H1 (cell line): ENCODE measurements at regions not wholly inside any gene's neighbourhood (a gene's known extent, or its start where the extent isn't known, plus 50 kb on each side); places are given as distances from the start of the nearest gene placed in this dataset.

Experiments
- CTCF ChIA-PET: fragments of 300-600 bp; sonication (Branson Sonifier 250); formaldehyde crosslinking; loops from one replicate; lab custom pipeline; 2021; ENCODE audit not compliant: partially characterized antibody; lab: Charles Lee
- POLR2A ChIA-PET: fragments of 300-600 bp; sonication (Branson Sonifier 250); formaldehyde crosslinking; loops from one replicate; lab custom pipeline; 2021; ENCODE audit warnings: inconsistent platforms; ENCODE audit not compliant: partially characterized antibody; lab: Charles Lee
- DNase-seq, 2 experiments: peaks; one replicate each; pipeline versions ENCODE4 v3.0.0 to v3.0.0-alpha.2; 2010 to 2022; ENCODE audit warnings: low spot score in 2 of 2, low read depth in 1 of 2, mixed read lengths in 1 of 2
- FAIRE-seq: peaks from 2 replicates; lab custom pipeline; 2011; peaks lifted over from hg19 to GRCh38; lab: Jason Lieb, UNC
- H2AFZ ChIP-seq: 2 replicates; pipeline ENCODE4 v1.8.1; 2012; ENCODE audit warnings: low read length, inconsistent platforms
- H2AK5ac ChIP-seq: 2 replicates; pipeline ENCODE4 v1.6.1; 2013; ENCODE audit warnings: low read depth, low read length
- H2BK120ac ChIP-seq: replicated peaks from 2 replicates; pipeline ENCODE3; 2013; ENCODE audit warnings: low read depth, low read length, inconsistent platforms
- H2BK12ac ChIP-seq: 2 replicates; pipeline ENCODE4 v1.6.1; 2013; ENCODE audit warnings: low read depth, low read length
- H2BK15ac ChIP-seq: 2 replicates; pipeline ENCODE4 v1.6.1; 2013; ENCODE audit warnings: low read length
- H2BK20ac ChIP-seq: 2 replicates; pipeline ENCODE4 v1.6.1; 2013; ENCODE audit warnings: low read length
- H2BK5ac ChIP-seq: 2 replicates; pipeline ENCODE4 v1.6.1; 2013; ENCODE audit warnings: low read depth, low read length
- H3K14ac ChIP-seq: 2 replicates; pipeline ENCODE4 v1.6.1; 2013; ENCODE audit warnings: inconsistent platforms; ENCODE audit not compliant: insufficient read length
- H3K18ac ChIP-seq: 2 replicates; pipeline ENCODE4 v1.6.1; 2013; ENCODE audit warnings: low read length; ENCODE audit errors: extremely low read depth
- H3K23ac ChIP-seq: 2 replicates; pipeline ENCODE4 v1.6.1; 2013; ENCODE audit warnings: inconsistent platforms; ENCODE audit not compliant: insufficient read length
- H3K23me2 ChIP-seq: 2 replicates; pipeline ENCODE4 v1.6.1; 2013; ENCODE audit warnings: low read depth, low read length
- H3K27ac ChIP-seq: 2 replicates; pipeline ENCODE4 v1.6.1; 2011; ENCODE audit warnings: low read depth, low read length, inconsistent platforms
- H3K27me3 ChIP-seq, 4 experiments: replicated peaks in 1 of 4; 1 replicate in 1 of 4; 2 replicates in 3 of 4; pipeline versions ENCODE4 v1.6.1 to v1.8.1; 2011 to 2013; ENCODE audit warnings: low read length in 3 of 4, mild to moderate bottlenecking in 3 of 4, inconsistent platforms in 2 of 4, mixed read lengths in 2 of 4, moderate library complexity in 1 of 4; ENCODE audit not compliant: control insufficient read depth in 3 of 4, insufficient read depth in 3 of 4; ENCODE audit errors: extremely low read depth in 1 of 4
- H3K36me3 ChIP-seq, 4 experiments: 2 replicates each; pipeline versions ENCODE4 v1.6.1 to v1.8.1; 2011 to 2013; ENCODE audit warnings: mild to moderate bottlenecking in 4 of 4, low read length in 3 of 4, moderate library complexity in 2 of 4, control low read depth in 1 of 4, inconsistent platforms in 1 of 4; ENCODE audit not compliant: insufficient read depth in 4 of 4, control insufficient read depth in 2 of 4
- H3K4ac ChIP-seq: replicated peaks from 2 replicates; pipeline ENCODE3; 2013; ENCODE audit warnings: low read length, low read depth, mixed read lengths, inconsistent platforms; ENCODE audit not compliant: insufficient read length
- H3K4me1 ChIP-seq, 4 experiments: replicated peaks in 1 of 4; 1 replicate in 1 of 4; 2 replicates in 3 of 4; pipeline versions ENCODE4 v1.6.1 to v1.8.1; 2011 to 2013; ENCODE audit warnings: low read length in 3 of 4, inconsistent platforms in 2 of 4, mixed read lengths in 1 of 4; ENCODE audit not compliant: insufficient read depth in 4 of 4, control insufficient read depth in 3 of 4
- H3K4me2 ChIP-seq, 2 experiments: 2 replicates each; pipeline versions ENCODE4 v1.6.1 to v1.8.1; 2011 to 2013; ENCODE audit warnings: low read depth in 2 of 2, low read length in 2 of 2, control low read depth in 1 of 2, inconsistent platforms in 1 of 2, mild to moderate bottlenecking in 1 of 2; ENCODE audit not compliant: insufficient read depth in 1 of 2
- H3K4me3 ChIP-seq, 4 experiments: fragments of 200-600, 300-600 bp in 1 of 4; sonication (generic), shearing (Covaris generic), sonication (Bioruptor Twin) in 1 of 4; 2 replicates each; pipeline versions ENCODE4 v1.5.1 to v1.8.1; 2011 to 2016; ENCODE audit warnings: low read length in 4 of 4, low read depth in 3 of 4, control low read depth in 2 of 4, inconsistent platforms in 2 of 4, mild to moderate bottlenecking in 2 of 4, mixed read lengths in 1 of 4, moderate library complexity in 1 of 4; ENCODE audit not compliant: insufficient read depth in 2 of 4; ENCODE audit errors: extremely low read depth in 1 of 4
- H3K56ac ChIP-seq: replicated peaks from 2 replicates; pipeline ENCODE3; 2013; ENCODE audit warnings: low read depth, mild to moderate bottlenecking, mixed read lengths, low read length, inconsistent platforms; ENCODE audit not compliant: insufficient read length
- H3K79me1 ChIP-seq: 2 replicates; pipeline ENCODE4 v1.6.1; 2013; ENCODE audit warnings: low read depth, low read length, control low read depth
- H3K79me2 ChIP-seq, 2 experiments: 2 replicates each; pipeline versions ENCODE4 v1.6.1 to v1.8.1; 2012 to 2013; ENCODE audit warnings: low read length in 2 of 2, mild to moderate bottlenecking in 2 of 2, inconsistent platforms in 1 of 2; ENCODE audit not compliant: insufficient read depth in 2 of 2, control insufficient read depth in 1 of 2
- H3K9ac ChIP-seq, 4 experiments: replicated peaks in 1 of 4; 1 replicate in 1 of 4; 2 replicates in 3 of 4; pipeline versions ENCODE4 v1.6.1 to v1.8.1; 2011 to 2013; ENCODE audit warnings: low read depth in 3 of 4, low read length in 3 of 4, control low read depth in 2 of 4, mild to moderate bottlenecking in 2 of 4, moderate library complexity in 2 of 4, inconsistent platforms in 1 of 4; ENCODE audit errors: extremely low read depth in 1 of 4
- H3K9me3 ChIP-seq, 2 experiments: 2 replicates each; pipeline versions ENCODE4 v1.6.1 to v1.8.1; 2012 to 2013; ENCODE audit warnings: mild to moderate bottlenecking in 2 of 2, moderate library complexity in 2 of 2, control low read depth in 1 of 2, inconsistent platforms in 1 of 2, low read depth in 1 of 2, low read length in 1 of 2, mixed read lengths in 1 of 2; ENCODE audit not compliant: insufficient read depth in 2 of 2
- H4K20me1 ChIP-seq, 2 experiments: replicated peaks in 1 of 2; 2 replicates each; pipeline versions ENCODE3 to v1.8.1; 2011 to 2013; ENCODE audit warnings: inconsistent platforms in 2 of 2, low read length in 2 of 2, mild to moderate bottlenecking in 1 of 2; ENCODE audit not compliant: insufficient read depth in 2 of 2, control insufficient read depth in 1 of 2
- H4K5ac ChIP-seq: 2 replicates; pipeline ENCODE4 v1.6.1; 2013; ENCODE audit warnings: low read length, low read depth, mixed read lengths, inconsistent platforms; ENCODE audit not compliant: insufficient read length
- H4K8ac ChIP-seq: 2 replicates; pipeline ENCODE4 v1.8.0; 2013; ENCODE audit warnings: mild to moderate bottlenecking, moderate library complexity, low read length, inconsistent platforms; ENCODE audit not compliant: insufficient read depth; ENCODE audit errors: extremely low read depth
- H4K91ac ChIP-seq: replicated peaks from 2 replicates; pipeline ENCODE3; 2013; ENCODE audit warnings: low read length, mixed read lengths, inconsistent platforms; ENCODE audit not compliant: insufficient read length
- ATF3 ChIP-seq: IDR thresholded peaks from 2 replicates; pipeline ENCODE4 v1.6.1; 2011; ENCODE audit warnings: low read depth, mild to moderate bottlenecking, low read length; ENCODE audit not compliant: insufficient read depth
- CEBPB ChIP-seq: IDR thresholded peaks from 2 replicates; pipeline ENCODE4 v1.6.1; 2012; ENCODE audit warnings: low read depth, low read length
- POLR2AphosphoS5 ChIP-seq: IDR thresholded peaks from 2 replicates; pipeline ENCODE4 v1.6.1; 2011; ENCODE audit warnings: low read depth, low read length
- SRF ChIP-seq: IDR thresholded peaks from 2 replicates; pipeline ENCODE4 v1.6.1; 2011; ENCODE audit warnings: mild to moderate bottlenecking, low read depth, low read length, moderate library complexity
- TBP ChIP-seq: IDR thresholded peaks from 2 replicates; pipeline ENCODE4 v1.6.1; 2011; ENCODE audit warnings: low read depth, low read length, improper control_type of control experiment
- WGBS, 2 experiments: shearing (Covaris generic) in 1 of 2; methylation state at CpG; one replicate each; pipeline versions ENCODE4 v1.1.6 to v1.1.7; 2013 to 2015; ENCODE audit warnings: low lambda C conversion rate in 2 of 2, mixed read lengths in 2 of 2, inconsistent platforms in 1 of 2, low coverage in 1 of 2, missing lambda C conversion rate in 1 of 2; ENCODE audit not compliant: insufficient replicate concordance in 2 of 2, insufficient coverage in 1 of 2, insufficient read length in 1 of 2; ENCODE audit errors: extremely low coverage in 1 of 2, missing lambda C conversion rate in 1 of 2; 5-methylcytosine and 5-hydroxymethylcytosine counted together

- Histone ChIP-seq H4K20me1 (no peaks in the 10 kb centered on the region), H3K4me3 (no peak overlapping the region), H2BK15ac (no peak overlapping the region), H2BK120ac (no peak overlapping the region), H2AFZ (no peak overlapping the region), H3K36me3 (no peaks in the 10 kb centered on the region), H4K8ac (no peak overlapping the region), H3K14ac (no peak overlapping the region), H3K79me2 (no peaks in the 10 kb centered on the region), H4K5ac (no peak overlapping the region), H3K79me1 (no peaks in the 10 kb centered on the region), H3K9me3 (no peaks in the 10 kb centered on the region), H4K91ac (no peak overlapping the region), H3K4ac (no peak overlapping the region), H3K18ac (no peak overlapping the region), H2AK5ac (no peak overlapping the region), H2BK5ac (no peak overlapping the region), H3K23me2 (no peaks in the 10 kb centered on the region), H3K23ac (no peak overlapping the region), H3K9ac (no peak overlapping the region), H3K4me2 (no peak overlapping the region), H3K4me1 (0 out of 7 replicates have a peak, but pooled peaks cover 0 to 2% (median 0%) of the 10 kb centered on the region in 4 experiments), H3K27ac (no peak overlapping the region), H2BK12ac (no peak overlapping the region), H2BK20ac (no peak overlapping the region), H3K27me3 (no peaks in the 10 kb centered on the region), H3K56ac (no peak overlapping the region)
- ChIA-PET POLR2A (no interaction called here), CTCF (interaction anchor here (0.7 to 1.7 kb wide), 3 partner anchors 23 to 1152 kb away, joined by 3 to 4 read pairs (median 3); no protein-coding TSS in a partner anchor)
- DNase-seq (no peak), FAIRE-seq (no peak)
- TF ChIP-seq POLR2AphosphoS5 (no peak), CEBPB (no peak), ATF3 (no peak), SRF (no peak), TBP (no peak)
- whole genome bisulfite sequencing, 2 experiments = 96% methylated on average over 4 of the region's 4 CpGs; no CpG with 5 or more reads in 1 of the 2 experiments
These were observed 179.9 kb downstream of the ETAA1 start for GRCh38 chr2:67576991-67577390.
